ENCODE measurements at regions not wholly inside any gene's neighbourhood (a gene's known extent, or its start where the extent isn't known, plus 50 kb on each side); places are given as distances from the start of the nearest gene placed in this dataset.

GRCh38 chr1:55824251-55824640, 609.1 kb upstream of the USP24 start:
- DNase-seq (ENCODE audit: low read depth) = no peak
- no peak overlapping the region for H3K4me3 ChIP-seq (ENCODE audit: low read depth, low read length)
- no peak for TF ChIP-seq CTCF (IDR thresholded peaks at IDR 0.05; ENCODE audit: low read depth, low read length, missing control alignments)

- H3K4me3 ChIP-seq (ENCODE audit: low read depth, low read length) = no peak overlapping the region
- no peak for TF ChIP-seq CTCF (IDR thresholded peaks at IDR 0.05; ENCODE audit: low read depth, low read length, missing control alignments)
- DNase-seq (ENCODE audit: low read depth) = no peak
These were observed 608.5 kb upstream of the USP24 start for GRCh38 chr1:55823541-55824250.

GRCh38 chr1:55822891-55823290, 607.7 kb upstream of the USP24 start:
- no peak for TF ChIP-seq CTCF (IDR thresholded peaks at IDR 0.05; ENCODE audit: low read depth, low read length, missing control alignments)
- no peak overlapping the region for H3K4me3 ChIP-seq (ENCODE audit: low read depth, low read length)
- DNase-seq (ENCODE audit: low read depth) = no peak

- H3K4me3 ChIP-seq (ENCODE audit: low read depth, low read length) = no peak overlapping the region
- no peak for DNase-seq (ENCODE audit: low read depth)
- no peak for TF ChIP-seq CTCF (IDR thresholded peaks at IDR 0.05; ENCODE audit: low read depth, low read length, missing control alignments)
These were observed 606.1 kb upstream of the USP24 start for GRCh38 chr1:55821234-55821633.

GRCh38 chr1:55820501-55820900, 605.3 kb upstream of the USP24 start:
- no peak for TF ChIP-seq CTCF (IDR thresholded peaks at IDR 0.05; ENCODE audit: low read depth, low read length, missing control alignments)
- no peak overlapping the region for H3K4me3 ChIP-seq (ENCODE audit: low read depth, low read length)
- no peak for DNase-seq (ENCODE audit: low read depth)

GRCh38 chr1:55819011-55819410, 603.8 kb upstream of the USP24 start:
- no peak for TF ChIP-seq CTCF (IDR thresholded peaks at IDR 0.05; ENCODE audit: low read depth, low read length, missing control alignments)
- DNase-seq (ENCODE audit: low read depth) = no peak
- no peak overlapping the region for H3K4me3 ChIP-seq (ENCODE audit: low read depth, low read length)

All from GM12864 (cell line).